GM19239 (cell line): ENCODE measurements at regions not wholly inside any gene's neighbourhood (a gene's known extent, or its start where the extent isn't known, plus 50 kb on each side); places are given as distances from the start of the nearest gene placed in this dataset.

Experiments
- DNase-seq: peaks from one replicate; pipeline ENCODE4 v3.0.0; 2011; ENCODE audit warnings: low spot score; ENCODE audit not compliant: insufficient read length
- FAIRE-seq: peaks from 2 replicates; lab custom pipeline; 2011; peaks lifted over from hg19 to GRCh38; lab: Jason Lieb, UNC

DNA sequence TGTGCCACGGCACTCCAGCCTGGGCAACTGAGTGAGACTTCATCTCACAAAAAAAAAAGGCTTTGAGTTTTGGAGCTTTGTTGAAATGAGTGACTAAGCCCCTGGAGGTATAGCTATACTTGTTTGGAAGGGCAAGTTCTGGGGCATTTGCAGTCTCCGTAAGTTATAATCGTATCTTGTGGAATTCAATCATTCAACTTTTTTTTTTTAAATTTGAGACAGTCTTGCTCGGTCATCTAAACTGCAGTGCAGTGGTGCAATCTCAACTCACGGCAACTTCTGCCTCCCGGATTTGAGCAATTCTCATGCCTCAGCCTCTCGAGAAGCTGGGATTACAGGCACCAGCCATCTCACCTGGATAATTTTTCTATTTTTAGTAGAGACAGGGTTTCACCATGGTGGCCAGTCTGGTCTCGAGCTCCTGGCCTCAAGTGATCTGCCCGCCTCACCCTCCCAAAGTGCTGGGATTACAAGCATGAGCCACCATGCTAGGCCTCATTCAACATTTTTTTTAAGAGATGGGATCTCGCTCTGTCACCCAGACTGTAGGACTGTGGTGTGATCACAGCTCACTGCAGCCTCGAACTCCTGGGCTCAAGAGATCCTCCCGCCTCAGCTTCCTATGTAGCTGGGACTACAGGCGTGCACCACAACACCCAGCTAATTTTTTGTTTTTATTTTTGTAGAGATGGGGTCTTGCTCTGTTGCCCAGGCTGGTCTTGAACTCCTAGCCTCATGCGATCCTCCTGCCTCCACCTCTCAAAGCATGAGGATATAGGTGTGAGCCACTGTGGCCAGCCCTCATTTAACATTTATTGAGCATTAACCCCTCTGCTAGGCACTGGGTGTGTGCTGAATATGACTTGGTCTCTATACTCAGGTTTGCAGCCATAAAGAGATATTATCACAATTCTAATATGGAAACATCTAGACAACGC lies 133.7 kb upstream of the MAP1LC3B2 start:
- no peak for DNase-seq

DNA sequence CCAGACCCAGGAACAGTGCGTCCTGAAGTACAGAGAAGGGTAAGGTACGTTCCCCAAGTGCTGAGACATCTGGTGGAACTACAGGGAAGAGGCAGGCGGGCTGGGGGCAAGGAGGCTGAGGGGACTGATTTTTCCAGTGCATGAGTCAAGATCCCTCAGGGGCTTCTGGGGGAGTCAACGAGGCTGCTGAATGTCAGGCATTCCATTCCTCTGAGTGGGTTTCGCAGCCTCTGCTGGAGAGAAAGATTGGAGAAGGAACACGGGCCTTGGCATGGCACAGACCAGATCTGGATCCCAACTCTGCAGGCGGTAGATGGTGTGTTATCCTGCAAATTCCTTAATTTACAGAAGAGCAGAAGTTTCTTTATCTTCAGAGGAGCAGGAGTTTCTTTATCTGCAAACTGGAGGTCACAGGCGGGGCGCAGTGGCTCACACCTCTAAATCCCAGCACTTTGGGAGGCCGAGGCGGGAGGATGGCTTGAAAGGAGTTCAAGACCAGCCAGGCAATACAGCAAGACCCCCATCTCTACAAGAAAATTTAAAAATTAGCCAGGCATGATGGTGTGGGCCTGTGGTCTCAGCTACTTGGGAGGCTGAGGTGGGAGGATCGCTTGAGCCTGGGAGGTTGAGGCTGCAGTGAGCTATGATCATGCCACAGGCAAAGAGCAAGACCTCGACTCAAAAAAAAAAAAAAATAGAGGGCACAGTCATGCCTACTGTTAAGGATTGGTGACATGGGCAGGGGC lies 132.6 kb upstream of the MAP1LC3B2 start:
- FAIRE-seq (no peak), DNase-seq (no peak)

More for the DNA sequence above, 133.7 kb upstream of the MAP1LC3B2 start:
- FAIRE-seq: no peak

DNA sequence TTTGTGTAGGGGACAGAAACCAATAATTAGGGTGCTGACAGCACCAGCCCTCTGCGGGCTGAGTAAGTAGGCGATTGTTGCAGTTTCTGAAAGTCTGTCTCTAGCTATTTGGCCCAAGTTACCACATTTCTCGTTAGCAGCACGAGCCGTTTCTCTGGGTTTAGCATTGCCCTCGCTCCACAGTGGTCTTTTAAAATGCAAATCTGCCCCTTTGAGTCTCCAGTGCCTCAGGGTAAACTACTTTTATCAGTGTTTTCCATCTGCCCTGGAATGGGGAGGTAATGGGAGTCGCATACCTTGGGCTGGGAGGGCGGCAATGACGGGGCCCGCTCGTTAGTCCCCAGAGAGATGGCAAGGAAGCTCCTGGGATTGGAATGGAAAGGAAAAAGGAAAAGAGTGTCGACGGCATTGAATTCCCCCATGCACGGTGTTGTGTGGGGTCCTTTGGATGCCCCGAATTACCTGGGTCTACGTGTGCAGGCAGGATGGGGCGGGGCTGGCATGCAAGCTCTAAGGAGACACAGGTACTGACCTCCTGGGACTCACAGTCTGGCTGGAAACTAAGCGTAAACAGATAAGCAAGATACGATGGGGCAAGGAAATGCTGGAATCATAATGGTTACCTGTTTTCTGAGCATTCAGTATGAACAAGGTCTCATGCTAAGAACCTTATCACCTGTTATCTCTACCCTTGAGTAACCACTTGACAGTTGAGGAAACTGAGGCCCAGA lies 131.8 kb upstream of the MAP1LC3B2 start:
- DNase-seq: no peak
- no peak for FAIRE-seq

DNA sequence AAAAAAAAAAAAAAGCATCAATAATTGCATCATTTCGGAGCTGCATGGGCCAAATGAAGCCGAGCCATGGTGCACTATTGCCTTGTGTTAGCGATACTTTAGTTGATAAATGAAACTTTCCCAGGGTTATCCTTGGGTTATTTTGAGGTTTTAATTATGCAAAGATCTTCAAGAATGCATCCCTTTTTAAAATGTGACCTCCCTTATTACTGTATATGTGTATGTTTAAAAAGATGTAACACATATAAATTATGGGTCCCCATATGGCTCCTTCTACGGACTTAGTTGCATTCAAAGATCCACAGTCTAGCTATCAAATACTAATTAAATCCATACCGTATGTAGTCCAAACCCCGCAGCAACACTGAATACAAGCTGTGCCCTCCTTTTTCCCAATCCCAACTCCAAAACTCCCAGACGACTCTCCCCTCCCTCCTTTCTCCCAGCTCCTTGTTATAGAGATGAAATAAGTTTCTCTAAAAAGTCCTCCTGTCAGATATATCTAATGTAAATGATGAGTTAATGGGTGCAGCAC lies 129.3 kb upstream of the MAP1LC3B2 start:
- DNase-seq: no peak
- no peak for FAIRE-seq

DNA sequence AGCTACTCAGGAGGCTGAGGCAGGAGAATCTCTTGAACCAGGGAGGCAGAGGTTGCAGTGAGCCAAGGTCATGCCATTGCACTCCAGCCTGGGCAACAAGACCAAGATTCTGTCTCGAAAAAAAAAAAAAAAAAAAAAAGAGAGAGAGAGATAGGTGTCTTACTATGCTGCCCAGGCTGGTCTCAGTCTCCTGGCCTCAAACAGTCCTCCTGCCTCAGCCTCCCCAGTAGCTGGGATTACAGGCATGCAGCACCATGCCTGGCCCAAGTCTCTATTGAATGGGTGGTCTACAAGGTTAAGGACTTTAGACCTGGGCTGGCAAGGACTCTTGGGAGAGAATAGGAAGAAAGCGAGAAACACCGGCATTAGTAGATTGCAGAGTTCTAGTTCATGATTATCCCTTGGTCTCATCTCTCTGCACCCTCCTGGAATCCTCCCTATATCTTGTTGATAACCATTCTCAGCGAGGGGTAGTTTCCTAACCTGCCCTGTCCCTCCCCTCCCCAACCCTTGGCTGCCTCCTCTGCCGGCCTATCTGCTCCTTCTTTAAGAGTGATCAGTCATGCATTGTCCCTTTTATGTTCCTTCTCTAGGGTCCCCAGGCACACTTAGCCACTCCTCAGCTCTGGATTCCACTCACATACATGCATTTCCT lies 128.1 kb upstream of the MAP1LC3B2 start:
- DNase-seq: no peak
- FAIRE-seq: no peak

DNA sequence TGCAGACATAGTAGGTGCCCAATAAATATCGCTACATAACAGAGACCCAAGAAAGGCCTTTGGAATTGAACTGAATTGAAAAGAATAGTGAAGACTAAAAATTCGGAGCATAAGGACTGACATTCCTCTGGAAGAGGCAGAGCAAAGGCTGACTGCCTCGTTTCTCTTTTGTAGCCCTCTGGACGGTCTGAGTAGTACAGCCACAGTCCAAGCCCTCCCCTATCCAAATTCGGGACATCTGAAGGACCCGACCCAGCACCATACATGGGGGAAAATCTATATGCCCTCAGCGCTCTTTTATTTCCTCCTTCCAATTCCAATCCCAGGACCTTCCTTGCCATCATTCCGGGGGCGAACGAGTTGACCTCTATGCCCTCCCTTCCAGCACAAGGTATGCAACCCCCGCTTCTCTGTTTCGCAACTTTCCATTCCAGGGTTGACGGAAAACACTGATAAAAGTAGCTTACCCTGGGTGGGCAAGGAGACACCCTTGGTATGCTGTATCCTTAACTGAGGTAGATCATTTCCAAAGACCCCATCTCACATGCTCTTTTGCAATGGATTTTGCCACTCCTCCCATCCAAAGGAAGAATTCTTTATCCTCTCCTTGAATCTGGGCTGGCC lies 127.4 kb upstream of the MAP1LC3B2 start:
- no peak for FAIRE-seq
- no peak for DNase-seq

DNA sequence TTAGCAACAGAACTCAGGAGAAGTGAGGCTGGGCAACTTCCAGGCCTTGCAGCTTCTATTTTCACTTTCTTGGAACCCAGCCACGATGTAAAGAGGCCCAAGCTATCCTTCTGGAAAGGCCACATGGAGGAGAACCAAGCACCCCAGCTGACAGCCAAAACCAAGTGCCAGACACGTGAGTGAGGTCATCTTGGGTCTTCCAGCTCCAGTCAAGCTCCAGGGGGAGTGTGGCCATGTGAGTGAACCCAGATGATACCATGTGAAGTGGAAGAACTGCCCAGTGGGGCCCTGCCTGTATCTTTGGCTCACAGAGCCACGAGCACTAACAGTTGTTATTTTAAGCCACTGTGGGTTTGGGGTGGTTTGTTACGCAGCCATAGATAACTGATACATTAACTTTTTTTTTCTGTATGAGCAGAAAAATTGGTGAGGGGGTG lies 126.8 kb upstream of the MAP1LC3B2 start:
- FAIRE-seq: no peak
- DNase-seq: no peak

DNA sequence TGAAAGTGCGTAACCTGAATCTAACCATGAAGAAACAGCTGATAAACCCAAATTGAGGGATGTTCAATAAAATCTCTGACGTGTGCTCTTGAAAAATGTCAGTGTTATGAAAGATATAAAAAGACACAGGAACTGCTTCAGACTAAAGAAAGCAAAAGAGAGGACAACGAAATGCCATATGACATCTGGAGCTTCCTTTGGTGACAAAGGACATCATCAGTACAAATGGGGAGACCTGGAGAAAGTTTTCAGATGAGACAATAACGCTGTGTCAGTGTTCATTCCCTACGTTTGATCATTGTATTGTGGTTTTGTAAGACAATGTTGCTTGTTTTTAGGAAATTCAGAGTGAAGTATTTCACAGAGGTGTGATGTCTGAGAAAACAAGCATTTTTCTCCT lies 125.9 kb upstream of the MAP1LC3B2 start:
- FAIRE-seq: no peak
- no peak for DNase-seq

DNA sequence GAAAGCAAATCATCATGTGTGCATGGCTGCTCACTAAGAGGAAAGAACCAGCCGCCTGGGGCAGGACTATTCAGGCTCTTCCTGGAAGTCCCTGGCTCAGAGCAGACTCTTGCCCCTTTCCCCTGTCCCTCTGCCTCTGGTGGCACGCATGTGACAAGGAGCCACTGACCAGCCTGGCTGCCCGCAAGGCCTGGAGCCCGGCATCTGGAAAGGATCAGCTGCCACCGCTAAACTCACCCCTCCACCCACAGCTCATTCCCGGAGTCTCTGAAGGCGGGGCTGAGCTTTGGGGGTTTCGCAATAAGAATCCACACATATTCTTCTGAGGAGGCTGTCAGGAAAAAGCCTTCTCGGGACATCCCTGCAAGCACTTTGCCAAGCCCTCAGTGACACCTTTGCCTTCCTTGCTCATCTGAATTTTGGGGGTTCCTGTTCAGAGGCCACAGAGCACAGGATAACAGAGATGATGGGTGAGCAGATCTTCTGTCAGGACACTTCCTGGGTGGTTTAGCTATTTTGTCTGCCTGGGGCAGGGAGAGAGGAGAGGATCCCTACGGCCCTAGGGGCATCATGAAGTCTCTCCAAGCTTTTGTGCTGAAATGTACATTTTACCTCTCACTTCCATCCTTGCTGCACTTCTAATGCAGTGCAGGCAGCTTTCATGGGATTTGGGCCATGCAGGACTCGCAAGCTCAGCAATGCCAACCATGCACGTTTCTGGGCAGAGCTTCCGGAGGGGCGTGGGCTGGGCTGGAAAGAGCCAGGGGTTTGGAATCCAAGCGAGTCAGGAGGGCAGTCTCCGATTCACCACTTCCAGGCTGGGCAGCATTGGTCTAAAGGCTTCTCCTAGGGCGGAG lies 124.8 kb upstream of the MAP1LC3B2 start:
- FAIRE-seq (no peak), DNase-seq (no peak)

DNA sequence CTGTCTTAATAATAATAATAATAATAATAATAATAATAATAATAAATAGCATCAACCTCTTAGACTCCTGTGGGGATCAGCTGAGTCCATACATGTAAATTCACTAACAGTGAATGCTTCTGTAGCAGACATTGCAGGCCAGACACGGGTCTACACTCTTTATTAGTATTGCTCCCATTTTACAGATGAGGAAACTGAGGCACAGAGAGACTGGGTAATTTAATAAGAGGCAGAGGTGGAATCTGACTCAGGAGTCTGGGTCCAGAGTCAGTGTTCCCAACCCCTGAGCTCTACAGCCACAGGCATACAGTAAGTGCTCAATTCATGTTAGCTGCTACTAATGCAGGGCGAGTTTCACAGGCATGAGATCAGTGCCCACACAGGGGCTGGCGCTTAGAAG lies 123.2 kb upstream of the MAP1LC3B2 start:
- FAIRE-seq: no peak

DNA sequence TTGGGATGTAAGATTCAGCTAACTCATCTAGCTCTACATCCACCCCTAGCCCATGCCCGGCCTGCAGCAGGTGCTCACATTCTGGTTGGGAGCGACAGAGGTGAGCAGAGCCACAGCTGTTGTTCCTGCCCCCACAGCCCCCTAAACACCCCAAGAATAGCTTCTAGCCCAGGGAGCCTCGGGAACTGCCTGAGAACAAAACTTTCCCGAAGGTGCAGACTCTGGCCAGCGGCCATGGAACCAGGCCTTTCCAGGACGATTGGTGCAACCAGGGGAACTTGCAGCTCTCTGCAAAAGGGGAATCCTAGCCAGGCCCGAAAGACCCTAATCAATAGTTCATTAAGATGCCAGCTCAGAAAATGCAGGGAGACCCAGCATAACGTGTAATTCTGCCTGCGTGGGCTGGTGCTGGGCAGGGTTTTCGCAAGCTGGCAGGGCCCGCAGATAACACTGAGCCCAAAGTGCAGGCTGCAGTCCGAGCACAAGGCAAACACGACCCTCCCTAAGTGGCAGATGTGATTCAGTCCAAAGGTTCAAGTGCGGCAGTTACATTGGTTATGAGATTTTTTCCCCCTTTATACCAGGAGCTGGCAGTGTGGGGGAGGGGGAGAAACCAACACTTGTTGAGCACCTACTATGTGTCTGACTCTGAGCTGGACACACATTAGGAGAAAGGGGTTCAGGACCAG lies 122.5 kb upstream of the MAP1LC3B2 start:
- no peak for FAIRE-seq
- no peak for DNase-seq

More for the DNA sequence above, 123.2 kb upstream of the MAP1LC3B2 start:
- DNase-seq: no peak

DNA sequence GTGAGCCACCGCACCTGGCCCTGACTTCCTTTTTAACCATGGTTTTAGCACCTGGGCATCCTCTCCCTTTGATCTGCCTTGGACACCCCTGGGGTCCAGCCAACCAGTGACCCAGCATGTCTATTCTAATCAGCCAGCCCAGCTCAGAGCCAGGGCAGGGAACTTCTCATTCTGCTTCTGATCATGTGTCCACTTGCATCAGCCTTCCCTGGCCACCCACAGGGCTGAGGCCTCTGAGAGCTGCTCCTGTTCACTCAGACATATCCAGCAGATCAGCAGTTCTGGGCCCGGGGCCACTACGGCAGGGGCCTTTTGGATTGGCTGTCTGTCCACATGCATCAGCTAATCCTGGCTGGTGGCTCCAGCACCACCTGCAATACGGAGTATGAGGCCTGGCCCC lies 117.9 kb upstream of the MAP1LC3B2 start:
- no peak for FAIRE-seq
- no peak for DNase-seq

DNA sequence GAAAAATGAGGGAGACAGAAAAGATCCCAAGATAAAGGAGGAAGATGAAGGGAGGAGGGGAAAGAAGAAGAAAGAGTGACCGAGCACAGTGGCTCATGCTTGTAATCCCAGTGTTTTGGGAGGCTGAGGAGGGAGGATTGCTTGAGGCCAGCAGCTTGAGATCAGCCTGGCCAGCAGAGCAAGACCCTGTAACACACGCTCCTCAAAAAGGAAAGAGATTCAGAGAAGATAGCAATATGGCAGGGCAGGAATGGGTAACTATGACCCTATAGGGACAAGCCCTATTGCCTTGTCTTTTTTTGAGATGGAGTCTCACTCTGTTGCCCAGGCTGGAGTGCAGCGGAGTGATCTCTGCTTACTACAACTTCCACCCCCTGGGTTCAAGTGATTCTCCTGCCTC lies 116.9 kb upstream of the MAP1LC3B2 start:
- FAIRE-seq (no peak), DNase-seq (no peak)

DNA sequence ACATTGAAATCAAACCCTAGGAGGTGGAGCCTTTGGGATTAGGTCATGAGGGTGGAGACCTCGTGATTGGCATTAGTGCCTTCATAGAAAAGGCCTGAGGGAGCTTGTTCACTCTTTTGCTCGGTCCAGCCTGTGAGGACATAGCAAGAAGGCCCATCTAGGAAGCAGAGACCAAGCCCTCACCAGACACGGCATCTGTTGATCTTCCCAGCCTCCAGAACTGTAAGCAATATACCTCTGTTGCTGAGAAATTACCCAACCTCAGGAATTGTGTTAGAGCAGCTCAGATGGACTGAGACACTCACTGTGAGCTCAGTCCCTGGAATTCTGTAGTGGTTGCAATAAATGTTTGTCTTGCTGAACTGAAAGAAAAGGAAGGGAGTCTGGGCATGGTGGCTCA lies 116.2 kb upstream of the MAP1LC3B2 start:
- FAIRE-seq: no peak

DNA sequence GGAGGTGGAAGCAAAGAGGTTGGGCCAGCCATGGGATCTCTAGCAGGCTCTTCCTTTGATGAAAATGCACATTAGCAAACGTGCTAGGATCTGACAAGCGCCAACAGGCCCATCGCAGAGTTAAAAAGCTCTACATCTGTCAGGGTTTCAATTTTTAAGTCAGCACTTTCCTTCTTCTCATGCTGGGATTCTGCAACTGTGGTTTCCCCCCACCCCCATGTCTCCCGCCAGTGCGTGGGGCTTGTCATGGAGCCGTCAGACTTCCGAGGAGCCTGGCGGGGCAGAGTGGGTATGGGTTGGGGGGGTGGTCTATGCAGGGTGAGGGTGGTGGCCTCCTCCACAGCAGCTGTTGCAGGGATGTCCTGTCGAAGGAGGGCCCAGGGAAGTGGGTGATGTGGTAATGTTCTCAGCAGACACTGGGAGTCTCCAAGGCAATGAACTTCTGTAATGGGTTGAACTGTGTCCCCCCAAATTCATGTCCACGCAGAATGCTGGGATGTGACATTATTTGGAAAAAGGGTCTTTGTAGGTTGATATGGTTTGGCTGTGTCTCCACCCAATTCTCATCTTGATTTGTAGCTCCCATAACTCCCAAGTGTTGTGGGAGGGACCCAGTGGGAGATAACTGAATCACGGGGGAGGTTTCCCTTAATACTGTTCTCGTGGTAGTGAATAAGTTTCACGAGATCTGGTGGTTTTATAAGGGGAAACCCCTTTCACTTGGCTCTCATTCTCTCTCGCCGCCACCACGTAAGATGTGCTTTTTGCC lies 115.2 kb upstream of the MAP1LC3B2 start:
- FAIRE-seq (no peak), DNase-seq (no peak)

More for the DNA sequence above, 116.2 kb upstream of the MAP1LC3B2 start:
- DNase-seq: no peak

DNA sequence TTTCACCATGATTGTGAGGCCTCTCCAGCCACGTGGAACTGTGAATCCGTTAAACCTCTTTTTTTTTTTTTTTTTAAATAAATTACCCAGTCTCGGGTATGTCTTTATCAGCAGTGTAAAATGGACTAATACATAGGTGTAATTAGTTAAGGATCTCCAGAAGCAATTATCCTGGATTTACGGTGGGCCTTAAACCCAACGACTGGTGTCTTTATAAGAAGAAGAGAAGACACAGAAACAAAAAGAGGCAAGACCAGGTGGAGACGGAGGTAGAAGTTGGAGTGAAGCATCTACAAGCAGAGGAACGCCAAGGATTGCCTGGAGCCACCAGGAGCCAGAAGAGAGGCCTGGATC lies 114.6 kb upstream of the MAP1LC3B2 start:
- DNase-seq (no peak), FAIRE-seq (no peak)

DNA sequence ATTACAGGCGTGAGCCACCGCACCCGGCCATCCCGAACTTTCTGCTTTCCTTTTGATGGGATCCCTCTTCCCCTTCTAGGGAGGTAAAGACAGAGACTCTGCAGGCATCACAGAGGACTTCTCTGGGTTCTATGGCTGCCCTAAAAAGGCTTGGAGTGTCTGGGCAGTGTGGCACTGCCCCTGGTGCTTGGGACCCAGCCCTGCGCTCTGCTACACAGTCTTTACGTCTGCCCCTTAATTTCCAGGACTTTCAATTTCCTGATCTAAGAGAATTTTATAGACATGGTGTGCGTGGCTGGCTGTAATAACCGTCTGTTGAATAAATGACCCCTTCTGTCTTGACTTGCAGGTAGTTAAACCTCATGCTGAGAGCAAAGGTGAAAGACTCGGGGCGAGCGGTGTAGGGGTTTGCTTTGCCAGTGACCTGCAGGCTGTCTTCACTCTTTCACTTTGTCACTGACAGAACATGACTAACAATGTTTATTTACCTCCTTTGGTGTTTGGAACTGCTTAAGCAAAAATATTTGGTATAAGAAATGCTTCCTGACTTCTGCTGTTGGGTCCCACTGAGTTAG lies 110.9 kb upstream of the MAP1LC3B2 start:
- DNase-seq (no peak), FAIRE-seq (no peak)
